ENCODE measurements at regions not wholly inside any gene's neighbourhood (a gene's known extent, or its start where the extent isn't known, plus 50 kb on each side); places are given as distances from the start of the nearest gene placed in this dataset.

GRCh38 chr17:34113089-34113488, 142.0 kb upstream of the CCL2 start:
- H3K9ac ChIP-seq (ENCODE audit: control insufficient read depth, insufficient read depth, low read length) = no peak overlapping the region
- CTCF ChIA-PET = no interaction called here

More at GRCh38 chr17:34113089-34113488, 142.0 kb upstream of the CCL2 start:
- Histone ChIP-seq H3K27ac (ENCODE audit: control insufficient read depth, insufficient read depth) (no peak overlapping the region), H3K36me3 (ENCODE audit: control insufficient read depth in 2 of 2, insufficient read depth in 2 of 2, low read length in 1 of 2) (no peaks in the 10 kb centered on the region), H3K9me3 (replicated peaks; ENCODE audit: control insufficient read depth, insufficient read depth, low read length) (no peaks in the 10 kb centered on the region), H2AFZ (ENCODE audit: control insufficient read depth, low read depth, low read length) (no peak overlapping the region), H3K4me3 (no peak overlapping the region), H3K27me3 (replicated peaks in 1 of 2; ENCODE audit: control insufficient read depth in 2 of 2, insufficient read depth in 2 of 2, low read length in 1 of 2) (peaks cover 0 to 3% of the 10 kb centered on the region in 2 experiments; a peak in 2 of 4 replicates), H4K20me1 (ENCODE audit: control insufficient read depth, insufficient read depth) (no peaks in the 10 kb centered on the region), H3K4me2 (ENCODE audit: control insufficient read depth, insufficient read depth) (no peak overlapping the region), H3K79me2 (ENCODE audit: control insufficient read depth, insufficient read depth, low read length) (no peaks in the 10 kb centered on the region), H3K4me1 (ENCODE audit: control insufficient read depth, insufficient read depth, low read length) (no peaks in the 10 kb centered on the region)
- ATAC-seq (no peak), FAIRE-seq (no peak), DNase-seq (ENCODE audit: low read depth, low spot score) (no peak)
- ChIA-PET POLR2A (no interaction called here), RAD21 (ENCODE audit: unreplicated experiment) (no interaction called here), SMC1A (ENCODE audit: uncharacterized antibody, unreplicated experiment) (interaction anchor here (0.8 kb wide), 1 partner anchor 185 kb away, joined by 3 read pairs; no protein-coding TSS in a partner anchor)
- no peak for TF ChIP-seq MEF2B (IDR thresholded peaks at IDR 0.05; ENCODE audit: partially characterized antibody, poor library complexity, severe bottlenecking)
- no peak for TF ChIP-seq SMAD1 (IDR thresholded peaks at IDR 0.05; ENCODE audit: low read depth, partially characterized antibody)
- no peak for TF ChIP-seq BCL3 (IDR thresholded peaks at IDR 0.05; ENCODE audit: borderline replicate concordance, insufficient read depth, low read depth, low read length, poor library complexity, severe bottlenecking)
- no peak for TF ChIP-seq USF2 (IDR thresholded peaks at IDR 0.05; ENCODE audit: borderline replicate concordance, low read depth, low read length)
- no peak for TF ChIP-seq EED (IDR thresholded peaks at IDR 0.05; ENCODE audit: low read depth)
- no peak for TF ChIP-seq MEF2A (IDR thresholded peaks at IDR 0.05; ENCODE audit: insufficient read depth, low read depth, low read length)
- TF ChIP-seq JUNB (IDR thresholded peaks at IDR 0.05) = no peak
- no peak for TF ChIP-seq EGR1 (IDR thresholded peaks at IDR 0.05; ENCODE audit: borderline replicate concordance in 1 of 2, low read depth in 2 of 2, low read length in 2 of 2)
- no peak for TF ChIP-seq PBX3 (IDR thresholded peaks at IDR 0.05; ENCODE audit: insufficient replicate concordance, low read depth, low read length)
- TF ChIP-seq ZNF217 (IDR thresholded peaks at IDR 0.05) = no peak
- TF ChIP-seq CREB1 (IDR thresholded peaks at IDR 0.05; ENCODE audit: low read depth) = no peak
- TF ChIP-seq NFIC (IDR thresholded peaks at IDR 0.05; ENCODE audit: low read depth, low read length) = no peak
- no peak for TF ChIP-seq CBX5 (IDR thresholded peaks at IDR 0.05; ENCODE audit: low read depth)
- no TSS peak for BruUV-seq (replicated peaks)
- in situ Hi-C loops (cut with MboI) (no loop called here), intact Hi-C loops (cut with micrococcal nuclease; ENCODE audit: unreplicated experiment) (no loop called here)
- WGBS (ENCODE audit: insufficient coverage, insufficient replicate concordance, low lambda C conversion rate, missing lambda C conversion rate) = 78% methylated on average over 2 of the region's 2 CpGs

Data from GM12878 (cell line).